ENCODE measurements at regions not wholly inside any gene's neighbourhood (a gene's known extent, or its start where the extent isn't known, plus 50 kb on each side); places are given as distances from the start of the nearest gene placed in this dataset.

GRCh38 chr15:100769043-100769974, 110.3 kb upstream of the ALDH1A3 start:
- Histone ChIP-seq H3K9me3 (ENCODE audit: insufficient read depth, low read depth, low read length) (no peaks in the 10 kb centered on the region), H3K9ac (ENCODE audit: low read length) (no peak overlapping the region), H3K4me3 (ENCODE audit: insufficient read depth, low read depth, low read length) (no peak overlapping the region), H3K79me2 (ENCODE audit: insufficient read depth, low read length) (no peaks in the 10 kb centered on the region), H3K4me1 (ENCODE audit: insufficient read depth, low read length) (peaks cover 8% of the 10 kb centered on the region), H3K4me2 (ENCODE audit: low read length) (no peak overlapping the region), H3K36me3 (ENCODE audit: insufficient read depth, low read length) (no peaks in the 10 kb centered on the region), H3K27me3 (ENCODE audit: insufficient read depth, low read length) (no peaks in the 10 kb centered on the region), H2AFZ (ENCODE audit: low read depth, low read length) (no peak overlapping the region), H3K27ac (ENCODE audit: low read depth, low read length) (no peak overlapping the region), H4K20me1 (ENCODE audit: insufficient read depth, low read length) (no peaks in the 10 kb centered on the region)
- TF ChIP-seq EZH2 (IDR thresholded peaks at IDR 0.05; ENCODE audit: insufficient read depth, low read length) (no peak), CTCF (IDR thresholded peaks at IDR 0.05; ENCODE audit: insufficient read depth, low read depth, low read length) (no peak)
- no peaks in the 10 kb centered on the region for H3K36me3 Mint-ChIP-seq (ENCODE audit: low read depth, unreplicated experiment)
- FAIRE-seq (no peak), DNase-seq (ENCODE audit: low read depth) (no peak)
- H3K9me3 Mint-ChIP-seq (ENCODE audit: unreplicated experiment), result peaks cover 2% of the 10 kb centered on the region
- H3K4me3 Mint-ChIP-seq (ENCODE audit: unreplicated experiment), result no peak overlapping the region
- no peak overlapping the region for H3K27ac Mint-ChIP-seq (ENCODE audit: unreplicated experiment)
- H3K4me1 Mint-ChIP-seq (ENCODE audit: low read depth, unreplicated experiment), result no peaks in the 10 kb centered on the region
- peaks cover 23% of the 10 kb centered on the region for H3K27me3 Mint-ChIP-seq (ENCODE audit: low read depth, unreplicated experiment)

- H2AFZ ChIP-seq (ENCODE audit: low read depth, low read length), result no peak overlapping the region
- Mint-ChIP-seq H3K4me3 (ENCODE audit: unreplicated experiment) (no peak overlapping the region), H3K9me3 (ENCODE audit: unreplicated experiment) (peaks cover 2% of the 10 kb centered on the region), H3K36me3 (ENCODE audit: low read depth, unreplicated experiment) (no peaks in the 10 kb centered on the region), H3K27me3 (ENCODE audit: low read depth, unreplicated experiment) (peaks cover 21% of the 10 kb centered on the region), H3K4me1 (ENCODE audit: low read depth, unreplicated experiment) (no peaks in the 10 kb centered on the region), H3K27ac (ENCODE audit: unreplicated experiment) (no peak overlapping the region)
- FAIRE-seq (no peak), DNase-seq (ENCODE audit: low read depth) (no peak)
- H3K9ac ChIP-seq (ENCODE audit: low read length), result no peak overlapping the region
- H4K20me1 ChIP-seq (ENCODE audit: insufficient read depth, low read length), result no peaks in the 10 kb centered on the region
- TF ChIP-seq CTCF (IDR thresholded peaks at IDR 0.05; ENCODE audit: insufficient read depth, low read depth, low read length), result no peak
- TF ChIP-seq EZH2 (IDR thresholded peaks at IDR 0.05; ENCODE audit: insufficient read depth, low read length), result no peak
- H3K79me2 ChIP-seq (ENCODE audit: insufficient read depth, low read length), result no peaks in the 10 kb centered on the region
- no peaks in the 10 kb centered on the region for H3K27me3 ChIP-seq (ENCODE audit: insufficient read depth, low read length)
- H3K4me3 ChIP-seq (ENCODE audit: insufficient read depth, low read depth, low read length), result no peak overlapping the region
- H3K9me3 ChIP-seq (ENCODE audit: insufficient read depth, low read depth, low read length), result no peaks in the 10 kb centered on the region
- no peak overlapping the region for H3K27ac ChIP-seq (ENCODE audit: low read depth, low read length)
- H3K36me3 ChIP-seq (ENCODE audit: insufficient read depth, low read length), result no peaks in the 10 kb centered on the region
- no peak overlapping the region for H3K4me2 ChIP-seq (ENCODE audit: low read length)
- peaks cover 5% of the 10 kb centered on the region for H3K4me1 ChIP-seq (ENCODE audit: insufficient read depth, low read length)
Observed at GRCh38 chr15:100769975-100770340, 109.7 kb upstream of the ALDH1A3 start.
